ENCODE measurements at regions not wholly inside any gene's neighbourhood (a gene's known extent, or its start where the extent isn't known, plus 50 kb on each side); places are given as distances from the start of the nearest gene placed in this dataset.

- Mint-ChIP-seq H3K27ac (no peak overlapping the region), H3K27me3 (ENCODE audit: low read depth) (no peaks in the 10 kb centered on the region), H3K4me3 (no peak overlapping the region), H3K9me3 (peaks cover 25% of the 10 kb centered on the region), H3K4me1 (no peaks in the 10 kb centered on the region), H3K36me3 (no peaks in the 10 kb centered on the region)
- DNase-seq (ENCODE audit: low spot score in 2 of 2, unreplicated experiment in 2 of 2): no peak
- no peak for TF ChIP-seq CTCF (IDR thresholded peaks at IDR 0.05; ENCODE audit: unreplicated experiment)
Measured at GRCh38 chr14:48792376-48793024, 793.7 kb downstream of the RPS29 start.

DNA sequence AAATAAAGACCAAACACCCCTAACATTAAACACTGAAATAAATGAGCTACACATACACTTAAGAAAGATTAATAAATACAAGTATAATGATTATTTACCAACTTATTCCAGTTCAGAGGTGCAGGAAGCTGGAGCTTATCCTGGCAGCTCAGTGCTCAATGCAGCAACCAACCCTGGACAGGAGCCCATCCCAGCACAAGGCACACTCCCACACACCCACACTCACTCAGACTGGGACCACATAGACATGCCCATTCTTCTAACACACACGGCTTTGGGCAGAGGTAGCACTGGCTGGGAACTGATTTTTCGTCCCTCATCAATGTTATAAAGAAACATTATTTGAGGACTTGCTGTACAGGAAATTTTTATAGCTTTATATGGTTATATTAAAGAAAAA, 797.4 kb downstream of the RPS29 start:
- no peak for TF ChIP-seq CTCF (IDR thresholded peaks at IDR 0.05; ENCODE audit: unreplicated experiment)
- DNase-seq (ENCODE audit: low spot score in 2 of 2, unreplicated experiment in 2 of 2): no peak

GRCh38 chr14:48786498-48786897, 799.7 kb downstream of the RPS29 start:
- Mint-ChIP-seq H3K36me3 (no peaks in the 10 kb centered on the region), H3K4me1 (no peaks in the 10 kb centered on the region), H3K27ac (no peak overlapping the region), H3K9me3 (peaks cover 9% of the 10 kb centered on the region), H3K4me3 (no peak overlapping the region), H3K27me3 (ENCODE audit: low read depth) (no peaks in the 10 kb centered on the region)
- no peak for DNase-seq (ENCODE audit: low spot score in 2 of 2, unreplicated experiment in 2 of 2)
- no peak for TF ChIP-seq CTCF (IDR thresholded peaks at IDR 0.05; ENCODE audit: unreplicated experiment)

More for the DNA sequence above, 797.4 kb downstream of the RPS29 start:
- Mint-ChIP-seq H3K27me3 (ENCODE audit: low read depth) (no peaks in the 10 kb centered on the region), H3K27ac (no peak overlapping the region), H3K4me3 (no peak overlapping the region), H3K36me3 (no peaks in the 10 kb centered on the region), H3K4me1 (no peaks in the 10 kb centered on the region), H3K9me3 (peaks cover 15% of the 10 kb centered on the region)

GRCh38 chr14:48771717-48772116, 814.5 kb downstream of the RPS29 start:
- H3K27ac Mint-ChIP-seq: no peak overlapping the region
- no peaks in the 10 kb centered on the region for H3K27me3 Mint-ChIP-seq (ENCODE audit: low read depth)
- no peak for TF ChIP-seq CTCF (IDR thresholded peaks at IDR 0.05; ENCODE audit: unreplicated experiment)
- DNase-seq (ENCODE audit: low spot score in 2 of 2, unreplicated experiment in 2 of 2): no peak
- H3K4me1 Mint-ChIP-seq: no peaks in the 10 kb centered on the region
- peaks cover 5% of the 10 kb centered on the region for H3K36me3 Mint-ChIP-seq
- H3K9me3 Mint-ChIP-seq: peaks cover 20% of the 10 kb centered on the region
- no peak overlapping the region for H3K4me3 Mint-ChIP-seq

GRCh38 chr14:48751293-48751692, 834.9 kb downstream of the RPS29 start:
- H3K27me3 Mint-ChIP-seq (ENCODE audit: low read depth): no peaks in the 10 kb centered on the region

More at GRCh38 chr14:48751293-48751692, 834.9 kb downstream of the RPS29 start:
- Mint-ChIP-seq H3K27ac (no peak overlapping the region), H3K4me3 (no peak overlapping the region), H3K36me3 (no peaks in the 10 kb centered on the region), H3K4me1 (peaks cover 22% of the 10 kb centered on the region), H3K9me3 (peaks cover 15% of the 10 kb centered on the region)
- TF ChIP-seq CTCF (IDR thresholded peaks at IDR 0.05; ENCODE audit: unreplicated experiment): no peak
- DNase-seq (ENCODE audit: low spot score in 2 of 2, unreplicated experiment in 2 of 2): no peak
